OCI-LY1 (cell line): ENCODE measurements at regions not wholly inside any gene's neighbourhood (a gene's known extent, or its start where the extent isn't known, plus 50 kb on each side); places are given as distances from the start of the nearest gene placed in this dataset.

Source experiments
- EZH2 ChIP-seq: fragments of 200-600 bp; sonication (generic), shearing (Covaris generic); IDR thresholded peaks from 2 replicates; pipeline ENCODE4 v1.8.0; 2017; ENCODE audit warnings: borderline replicate concordance, mixed run types, mild to moderate bottlenecking, antibody characterized with exemption, low read length, moderate library complexity, mixed read lengths
- TF ChIP-seq, protein P1 (sequence below): fragments of 200-600 bp; sonication (generic), shearing (Covaris generic); IDR thresholded peaks from 2 replicates; pipeline ENCODE4 v1.5.1; 2017; ENCODE audit warnings: mild to moderate bottlenecking, antibody characterized with exemption, low read length, moderate library complexity, mixed read lengths

DNA sequence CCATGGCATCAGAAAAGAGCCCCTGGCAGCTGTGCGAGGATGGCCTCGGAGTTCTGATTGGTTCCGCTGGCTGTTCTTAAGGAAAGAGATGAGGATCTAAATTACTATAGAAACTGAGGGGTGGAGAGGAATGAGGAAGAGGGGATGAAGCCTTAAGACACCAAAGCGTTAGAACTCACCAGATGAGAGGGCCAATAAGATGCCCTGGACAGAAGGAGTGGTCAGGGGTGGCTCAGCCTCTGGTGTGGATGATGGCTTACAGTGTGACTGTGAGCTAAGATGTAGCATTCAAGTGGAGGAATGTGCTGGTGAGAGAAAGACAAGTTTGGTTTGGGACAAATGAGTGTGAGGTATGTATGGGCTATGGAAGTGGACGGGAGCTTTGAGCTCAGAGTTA, 97.8 kb downstream of the ZFP36L2 start:
- no peak for TF ChIP-seq EZH2
- TF ChIP-seq, protein P1, sequence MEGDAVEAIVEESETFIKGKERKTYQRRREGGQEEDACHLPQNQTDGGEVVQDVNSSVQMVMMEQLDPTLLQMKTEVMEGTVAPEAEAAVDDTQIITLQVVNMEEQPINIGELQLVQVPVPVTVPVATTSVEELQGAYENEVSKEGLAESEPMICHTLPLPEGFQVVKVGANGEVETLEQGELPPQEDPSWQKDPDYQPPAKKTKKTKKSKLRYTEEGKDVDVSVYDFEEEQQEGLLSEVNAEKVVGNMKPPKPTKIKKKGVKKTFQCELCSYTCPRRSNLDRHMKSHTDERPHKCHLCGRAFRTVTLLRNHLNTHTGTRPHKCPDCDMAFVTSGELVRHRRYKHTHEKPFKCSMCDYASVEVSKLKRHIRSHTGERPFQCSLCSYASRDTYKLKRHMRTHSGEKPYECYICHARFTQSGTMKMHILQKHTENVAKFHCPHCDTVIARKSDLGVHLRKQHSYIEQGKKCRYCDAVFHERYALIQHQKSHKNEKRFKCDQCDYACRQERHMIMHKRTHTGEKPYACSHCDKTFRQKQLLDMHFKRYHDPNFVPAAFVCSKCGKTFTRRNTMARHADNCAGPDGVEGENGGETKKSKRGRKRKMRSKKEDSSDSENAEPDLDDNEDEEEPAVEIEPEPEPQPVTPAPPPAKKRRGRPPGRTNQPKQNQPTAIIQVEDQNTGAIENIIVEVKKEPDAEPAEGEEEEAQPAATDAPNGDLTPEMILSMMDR = no peak
